Lower lobe of right lung (tissue), 2 donors: ENCODE measurements at regions not wholly inside any gene's neighbourhood (a gene's known extent, or its start where the extent isn't known, plus 50 kb on each side); places are given as distances from the start of the nearest gene placed in this dataset.

ENCODE experiments used
- ATAC-seq, 2 donors: fragments of 200-7000 bp; cut with Tn5 transposase; one replicate each; pipeline ENCODE4 v1.9.1; 2020 to 2022; ENCODE audit warnings: mild to moderate bottlenecking in 2 of 2, moderate library complexity in 2 of 2
- DNase-seq: peaks from one replicate; pipeline ENCODE4 v3.0.0-alpha.2; 2020
- H3K27ac ChIP-seq: fragments of 200-600 bp; one replicate; pipeline ENCODE4 v1.8.0; 2022
- H3K27me3 ChIP-seq: fragments of 200-600 bp; one replicate; pipeline ENCODE4 v1.8.0; 2022; ENCODE audit warnings: low read depth
- H3K36me3 ChIP-seq: fragments of 200-600 bp; one replicate; pipeline ENCODE4 v1.8.0; 2022; ENCODE audit warnings: mild to moderate bottlenecking
- H3K4me1 ChIP-seq: fragments of 200-600 bp; one replicate; pipeline ENCODE4 v1.8.0; 2022
- H3K4me3 ChIP-seq: fragments of 200-600 bp; one replicate; pipeline ENCODE4 v1.8.0; 2022; ENCODE audit warnings: mild to moderate bottlenecking
- H3K9me3 ChIP-seq: fragments of 200-600 bp; one replicate; pipeline ENCODE4 v1.8.0; 2022
- intact Hi-C: fragments of 100-400 bp; cut with DNase I; formaldehyde crosslinking; loops from one replicate; pipeline ENCODE4 v1.11.0; 2022
- TF ChIP-seq, protein P1 (sequence below): fragments of 200-600 bp; IDR thresholded peaks from one replicate; pipeline ENCODE4 v1.8.0; 2022; ENCODE audit warnings: antibody characterized with exemption, mild to moderate bottlenecking
- donor health status: DM: no; HTN: yes; CAD: no; lungs with severe emphysema.

DNA sequence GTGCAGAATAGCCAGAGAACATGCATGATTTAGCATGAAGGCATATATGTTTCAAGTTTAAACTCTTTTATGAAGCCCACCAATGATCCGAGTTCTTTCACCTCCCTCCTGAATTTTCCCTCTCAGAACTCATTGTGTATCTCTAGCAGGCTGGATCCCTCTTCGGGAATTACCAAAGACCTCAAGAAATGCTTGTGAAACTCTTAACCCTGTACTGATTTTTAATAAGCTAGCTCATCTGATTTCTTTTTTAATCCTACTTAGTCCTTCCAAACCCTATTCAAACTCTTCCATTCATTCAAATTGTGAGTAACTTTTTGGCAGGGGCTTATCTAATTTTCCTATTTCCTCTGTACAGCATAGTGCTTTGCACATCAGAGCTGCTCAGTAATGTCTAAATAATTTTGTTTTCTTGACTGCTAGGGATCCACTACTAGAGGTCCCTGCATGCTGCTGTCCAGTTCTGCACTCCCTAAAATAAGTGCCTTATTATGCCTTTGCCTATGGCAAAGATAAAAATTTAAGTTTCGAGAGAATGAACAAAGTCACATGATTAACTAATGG is 723.8 kb downstream of the CDH11 start:
- no peak for ATAC-seq
- intact Hi-C loops: no loop called here
- no peak overlapping the region for H3K27ac ChIP-seq

DNA sequence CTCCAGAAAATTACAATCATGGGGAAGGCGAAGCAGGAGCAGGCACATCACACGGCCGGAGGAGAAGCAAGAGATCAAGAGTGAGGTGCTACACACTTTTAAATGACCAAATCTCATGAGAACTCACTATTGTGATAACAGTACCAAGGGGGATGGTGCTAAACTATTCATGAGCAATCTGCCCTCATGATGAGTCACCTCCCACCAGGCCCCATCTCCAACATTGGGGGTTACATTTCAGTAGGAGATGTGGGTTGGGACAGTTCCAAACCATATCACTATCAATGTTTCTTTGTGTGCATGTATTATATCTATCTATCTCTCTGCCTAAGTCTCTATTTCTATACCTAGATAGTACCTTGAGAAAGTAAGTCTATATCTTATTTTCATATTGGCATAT is 724.8 kb downstream of the CDH11 start:
- TF ChIP-seq, protein P1, sequence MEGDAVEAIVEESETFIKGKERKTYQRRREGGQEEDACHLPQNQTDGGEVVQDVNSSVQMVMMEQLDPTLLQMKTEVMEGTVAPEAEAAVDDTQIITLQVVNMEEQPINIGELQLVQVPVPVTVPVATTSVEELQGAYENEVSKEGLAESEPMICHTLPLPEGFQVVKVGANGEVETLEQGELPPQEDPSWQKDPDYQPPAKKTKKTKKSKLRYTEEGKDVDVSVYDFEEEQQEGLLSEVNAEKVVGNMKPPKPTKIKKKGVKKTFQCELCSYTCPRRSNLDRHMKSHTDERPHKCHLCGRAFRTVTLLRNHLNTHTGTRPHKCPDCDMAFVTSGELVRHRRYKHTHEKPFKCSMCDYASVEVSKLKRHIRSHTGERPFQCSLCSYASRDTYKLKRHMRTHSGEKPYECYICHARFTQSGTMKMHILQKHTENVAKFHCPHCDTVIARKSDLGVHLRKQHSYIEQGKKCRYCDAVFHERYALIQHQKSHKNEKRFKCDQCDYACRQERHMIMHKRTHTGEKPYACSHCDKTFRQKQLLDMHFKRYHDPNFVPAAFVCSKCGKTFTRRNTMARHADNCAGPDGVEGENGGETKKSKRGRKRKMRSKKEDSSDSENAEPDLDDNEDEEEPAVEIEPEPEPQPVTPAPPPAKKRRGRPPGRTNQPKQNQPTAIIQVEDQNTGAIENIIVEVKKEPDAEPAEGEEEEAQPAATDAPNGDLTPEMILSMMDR: no peak
- no peak for DNase-seq
- H3K4me3 ChIP-seq: no peak overlapping the region
- H3K27ac ChIP-seq: no peak overlapping the region
- no peaks in the 10 kb centered on the region for H3K27me3 ChIP-seq
- intact Hi-C loops: no loop called here
- H3K4me1 ChIP-seq: no peaks in the 10 kb centered on the region
- H3K36me3 ChIP-seq: no peaks in the 10 kb centered on the region
- no peaks in the 10 kb centered on the region for H3K9me3 ChIP-seq
- no peak for ATAC-seq

More for the DNA sequence above, 723.8 kb downstream of the CDH11 start:
- Histone ChIP-seq H3K36me3 (no peaks in the 10 kb centered on the region), H3K4me3 (no peak overlapping the region), H3K9me3 (no peaks in the 10 kb centered on the region), H3K4me1 (no peaks in the 10 kb centered on the region), H3K27me3 (no peaks in the 10 kb centered on the region)
- no peak for DNase-seq
- TF ChIP-seq, protein P1: no peak

DNA sequence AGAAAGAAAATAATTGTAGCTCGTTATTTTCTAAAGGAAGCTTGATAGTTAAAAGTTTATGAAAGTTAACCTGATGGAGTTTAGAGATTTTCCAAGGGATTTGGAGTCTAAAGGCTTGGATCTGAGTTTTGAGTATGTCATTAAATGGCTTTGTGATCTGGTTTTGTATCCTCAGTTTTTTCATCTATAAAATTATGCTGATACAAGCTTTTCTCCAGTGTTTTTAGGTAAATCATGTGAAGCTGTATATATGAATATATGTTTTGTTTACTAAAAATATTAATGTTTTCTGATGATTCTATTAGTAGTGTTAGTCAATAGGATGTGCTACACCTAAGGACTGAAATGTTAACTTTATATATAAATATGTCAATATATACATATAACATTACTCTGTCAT is 727.8 kb downstream of the CDH11 start:
- Histone ChIP-seq H3K4me1 (peaks cover 8% of the 10 kb centered on the region), H3K27ac (no peak overlapping the region), H3K36me3 (no peaks in the 10 kb centered on the region), H3K27me3 (no peaks in the 10 kb centered on the region), H3K4me3 (no peak overlapping the region), H3K9me3 (no peaks in the 10 kb centered on the region)
- TF ChIP-seq, protein P1: no peak
- no peak for DNase-seq
- no peak for ATAC-seq
- intact Hi-C loops: no loop called here

DNA sequence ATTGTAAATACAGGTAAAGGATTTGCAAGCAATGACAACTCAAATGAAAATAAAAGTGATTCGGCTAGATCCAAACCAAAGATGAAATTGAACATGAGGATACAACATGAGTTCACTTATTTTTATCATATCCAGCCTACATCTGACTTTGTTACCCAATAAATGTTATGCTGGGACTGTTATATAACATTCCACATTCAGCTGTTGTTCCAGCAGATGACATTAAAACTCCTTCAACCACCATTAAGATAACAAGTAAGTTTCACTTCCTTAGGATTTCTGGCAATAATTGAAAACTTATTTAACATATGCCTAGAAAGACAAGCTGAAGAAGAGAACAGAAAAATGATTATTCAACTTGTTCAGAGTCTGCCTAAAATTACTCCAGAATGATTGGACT is 729.4 kb downstream of the CDH11 start:
- Histone ChIP-seq H3K27ac (no peak overlapping the region), H3K27me3 (no peaks in the 10 kb centered on the region), H3K9me3 (no peaks in the 10 kb centered on the region), H3K4me3 (no peak overlapping the region), H3K4me1 (peaks cover 8% of the 10 kb centered on the region), H3K36me3 (no peaks in the 10 kb centered on the region)
- DNase-seq (no peak), ATAC-seq (no peak)
- intact Hi-C loops: no loop called here
- TF ChIP-seq, protein P1: no peak

DNA sequence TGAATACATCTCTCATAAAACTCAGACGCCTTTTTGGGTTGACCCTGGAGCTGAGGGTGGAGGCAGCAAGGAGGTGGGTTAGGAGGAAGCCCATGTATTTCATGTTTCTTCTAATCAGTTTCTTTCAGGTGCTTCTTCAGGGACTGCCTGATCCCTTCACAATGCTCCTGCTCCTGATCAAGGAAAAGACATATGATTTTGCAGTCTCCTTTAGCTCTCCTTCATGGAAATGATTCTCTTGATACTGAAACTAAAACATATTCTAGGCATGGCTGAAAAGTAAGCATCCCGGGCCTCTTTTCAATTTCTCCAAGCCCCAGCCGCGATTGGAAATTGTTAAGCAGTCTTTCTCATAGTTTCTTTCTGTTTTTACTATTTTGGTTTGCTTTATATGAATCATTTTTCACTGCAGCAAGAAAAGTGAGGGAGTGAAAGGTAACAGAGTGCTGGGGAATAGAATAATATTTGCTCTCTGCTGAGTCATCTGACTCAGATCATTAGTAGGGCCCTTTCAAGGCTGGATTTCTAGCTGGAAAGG is 730.7 kb downstream of the CDH11 start:
- Histone ChIP-seq H3K27me3 (no peaks in the 10 kb centered on the region), H3K4me3 (no peak overlapping the region), H3K36me3 (no peaks in the 10 kb centered on the region), H3K4me1 (peaks cover 8% of the 10 kb centered on the region), H3K9me3 (no peaks in the 10 kb centered on the region), H3K27ac (no peak overlapping the region)
- ATAC-seq (peak in 1 of 2 donors; percentile 60), DNase-seq (no peak)
- intact Hi-C loops: no loop called here
- TF ChIP-seq, protein P1: no peak
